ENCODE measurements at regions not wholly inside any gene's neighbourhood (a gene's known extent, or its start where the extent isn't known, plus 50 kb on each side); places are given as distances from the start of the nearest gene placed in this dataset.

GRCh38 chr6:153625089-153625488, 414.0 kb upstream of the OPRM1 start:
- Histone ChIP-seq H3K36me3 (ENCODE audit: control insufficient read depth, insufficient read depth, low read length) (no peaks in the 10 kb centered on the region), H4K8ac (ENCODE audit: low read depth in 2 of 2, low read length in 2 of 2) (no peak overlapping the region), H4K5ac (ENCODE audit: low read depth, low read length) (no peak overlapping the region), H2BK120ac (ENCODE audit: low read depth, low read length) (no peak overlapping the region), H3K4me2 (ENCODE audit: low read depth, low read length) (no peak overlapping the region), H3K23ac (ENCODE audit: low read depth, low read length) (no peak overlapping the region), H2BK5ac (ENCODE audit: low read depth, low read length, poor library complexity, severe bottlenecking) (no peak overlapping the region), H2AK9ac (replicated peaks; ENCODE audit: low read depth, low read length, poor library complexity) (no peak overlapping the region), H3K4ac (ENCODE audit: low read depth, low read length) (no peak overlapping the region), H3K79me1 (ENCODE audit: low read depth in 1 of 2, low read length in 2 of 2) (no peaks in the 10 kb centered on the region), H4K20me1 (ENCODE audit: insufficient read depth, low read length) (no peaks in the 10 kb centered on the region), H2BK15ac (ENCODE audit: low read depth, low read length) (no peak overlapping the region), H3K4me3 (ENCODE audit: insufficient read depth, low read depth, low read length) (no peak overlapping the region), H2AK5ac (ENCODE audit: low read depth, low read length) (no peak overlapping the region), H3K14ac (replicated peaks; ENCODE audit: low read depth, low read length) (no peak overlapping the region), H3K27me3 (ENCODE audit: control insufficient read depth, insufficient read depth, low read length) (no peaks in the 10 kb centered on the region), H3K9me3 (ENCODE audit: control insufficient read depth, insufficient read depth, low read length) (peaks cover 4% of the 10 kb centered on the region; the same call in 1 of the 2 replicates), H3K56ac (ENCODE audit: extremely low read depth, insufficient read depth, low read length) (no peak overlapping the region), H3K9ac (ENCODE audit: low read depth, low read length) (no peak overlapping the region), H3K9me1 (ENCODE audit: insufficient read depth, low read length) (no peaks in the 10 kb centered on the region), H4K91ac (ENCODE audit: insufficient read depth, low read depth, low read length) (no peak overlapping the region), H3K4me1 (ENCODE audit: control insufficient read depth, insufficient read depth, low read length) (no peaks in the 10 kb centered on the region), H3K18ac (ENCODE audit: low read depth, low read length) (no peak overlapping the region), H2BK20ac (ENCODE audit: low read depth, low read length) (no peak overlapping the region), H3K27ac (ENCODE audit: insufficient read depth, low read length) (no peak overlapping the region), H2AFZ (replicated peaks; ENCODE audit: low read length, poor library complexity) (no peak overlapping the region)
- dilution Hi-C loops (cut with HindIII; ENCODE audit: low sequenced_read_pairs, unreplicated experiment), result no loop called here
- WGBS, 2 experiments (ENCODE audit: extremely low coverage in 2 of 2, insufficient read length in 1 of 2), result no CpG with 5 or more reads among the region's 3 CpGs
- ChIA-PET CTCF (no interaction called here), POLR2A (ENCODE audit: unreplicated experiment) (no interaction called here)
- BruUV-seq (replicated peaks), result no TSS peak
- in situ Hi-C loops (cut with MboI; ENCODE audit: low sequenced_read_pairs), result no loop called here
- no peak for TF ChIP-seq MXI1 (IDR thresholded peaks at IDR 0.05; ENCODE audit: borderline replicate concordance, low read depth, low read length)
- no peak for TF ChIP-seq USF2 (IDR thresholded peaks at IDR 0.05; ENCODE audit: low read depth, low read length)
- TF ChIP-seq RAD21 (IDR thresholded peaks at IDR 0.05; ENCODE audit: low read length), result no peak
- no peak for TF ChIP-seq SMC3 (IDR thresholded peaks at IDR 0.05; ENCODE audit: low read depth, low read length)
- TF ChIP-seq RFX5 (IDR thresholded peaks at IDR 0.05; ENCODE audit: low read depth, low read length), result no peak
- TF ChIP-seq MAZ (IDR thresholded peaks at IDR 0.05; ENCODE audit: borderline replicate concordance, low read depth, low read length), result no peak
- TF ChIP-seq, protein P1, sequence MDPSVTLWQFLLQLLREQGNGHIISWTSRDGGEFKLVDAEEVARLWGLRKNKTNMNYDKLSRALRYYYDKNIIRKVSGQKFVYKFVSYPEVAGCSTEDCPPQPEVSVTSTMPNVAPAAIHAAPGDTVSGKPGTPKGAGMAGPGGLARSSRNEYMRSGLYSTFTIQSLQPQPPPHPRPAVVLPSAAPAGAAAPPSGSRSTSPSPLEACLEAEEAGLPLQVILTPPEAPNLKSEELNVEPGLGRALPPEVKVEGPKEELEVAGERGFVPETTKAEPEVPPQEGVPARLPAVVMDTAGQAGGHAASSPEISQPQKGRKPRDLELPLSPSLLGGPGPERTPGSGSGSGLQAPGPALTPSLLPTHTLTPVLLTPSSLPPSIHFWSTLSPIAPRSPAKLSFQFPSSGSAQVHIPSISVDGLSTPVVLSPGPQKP (IDR thresholded peaks at IDR 0.05; ENCODE audit: borderline replicate concordance, low read depth, low read length), result no peak
- TF ChIP-seq POLR2A (IDR thresholded peaks at IDR 0.05; ENCODE audit: low read depth, low read length), result no peak
- TF ChIP-seq CHD1 (IDR thresholded peaks at IDR 0.05; ENCODE audit: low read depth, low read length), result no peak
- no peak for TF ChIP-seq BHLHE40 (IDR thresholded peaks at IDR 0.05; ENCODE audit: low read depth, low read length)
- no peak for TF ChIP-seq FOS (IDR thresholded peaks at IDR 0.05; ENCODE audit: low read depth, low read length)
- no peak for TF ChIP-seq RCOR1 (IDR thresholded peaks at IDR 0.05; ENCODE audit: insufficient replicate concordance, low read length)
- no peak for TF ChIP-seq NFE2L2 (IDR thresholded peaks at IDR 0.05; ENCODE audit: low read depth, low read length)
- no peak for TF ChIP-seq CTCF (conservative IDR thresholded peaks at IDR 0.05; ENCODE audit: low read depth, low read length)
- TF ChIP-seq CEBPB (IDR thresholded peaks at IDR 0.05; ENCODE audit: low read depth, low read length), result no peak
- no peak for TF ChIP-seq MAFK (IDR thresholded peaks at IDR 0.05; ENCODE audit: low read depth, low read length)
- intact Hi-C loops (cut with micrococcal nuclease), result no loop called here
- no peak for ATAC-seq (ENCODE audit: low read depth)
- no peak for DNase-seq
